ENCODE measurements at regions not wholly inside any gene's neighbourhood (a gene's known extent, or its start where the extent isn't known, plus 50 kb on each side); places are given as distances from the start of the nearest gene placed in this dataset.

- TF ChIP-seq POLR2A (IDR thresholded peaks at IDR 0.05), result no peak
- TF ChIP-seq CTCF (IDR thresholded peaks at IDR 0.05), result no peak
Observed at GRCh38 chr10:63720676-63721075, 199.5 kb downstream of the REEP3 start.

All from esophagus squamous epithelium (tissue), 4 donors.